ENCODE measurements at regions not wholly inside any gene's neighbourhood (a gene's known extent, or its start where the extent isn't known, plus 50 kb on each side); places are given as distances from the start of the nearest gene placed in this dataset.

- H3K4me1 Mint-ChIP-seq: no peaks in the 10 kb centered on the region
- no peak overlapping the region for H3K4me3 Mint-ChIP-seq
- TF ChIP-seq IRF1 (CRISPR knock-in tag; IDR thresholded peaks at IDR 0.05) (no peak), ZNF396 (CRISPR knock-in tag; IDR thresholded peaks at IDR 0.05; ENCODE audit: borderline replicate concordance) (no peak), ARID4B (CRISPR knock-in tag; IDR thresholded peaks at IDR 0.05; ENCODE audit: borderline replicate concordance) (no peak), ELF4 (CRISPR knock-in tag; IDR thresholded peaks at IDR 0.05; ENCODE audit: low read depth) (no peak), GABPB1 (CRISPR knock-in tag; IDR thresholded peaks at IDR 0.05) (no peak), NFATC4 (CRISPR knock-in tag; IDR thresholded peaks at IDR 0.05) (no peak), FOXK1 (CRISPR knock-in tag; IDR thresholded peaks at IDR 0.05) (no peak), NR1H2 (CRISPR knock-in tag; IDR thresholded peaks at IDR 0.05) (no peak), SMAD3 (CRISPR knock-in tag; IDR thresholded peaks at IDR 0.05; ENCODE audit: borderline replicate concordance) (no peak), GTF2I (CRISPR knock-in tag; conservative IDR thresholded peaks at IDR 0.05) (no peak)
- TF ChIP-seq, protein P1, sequence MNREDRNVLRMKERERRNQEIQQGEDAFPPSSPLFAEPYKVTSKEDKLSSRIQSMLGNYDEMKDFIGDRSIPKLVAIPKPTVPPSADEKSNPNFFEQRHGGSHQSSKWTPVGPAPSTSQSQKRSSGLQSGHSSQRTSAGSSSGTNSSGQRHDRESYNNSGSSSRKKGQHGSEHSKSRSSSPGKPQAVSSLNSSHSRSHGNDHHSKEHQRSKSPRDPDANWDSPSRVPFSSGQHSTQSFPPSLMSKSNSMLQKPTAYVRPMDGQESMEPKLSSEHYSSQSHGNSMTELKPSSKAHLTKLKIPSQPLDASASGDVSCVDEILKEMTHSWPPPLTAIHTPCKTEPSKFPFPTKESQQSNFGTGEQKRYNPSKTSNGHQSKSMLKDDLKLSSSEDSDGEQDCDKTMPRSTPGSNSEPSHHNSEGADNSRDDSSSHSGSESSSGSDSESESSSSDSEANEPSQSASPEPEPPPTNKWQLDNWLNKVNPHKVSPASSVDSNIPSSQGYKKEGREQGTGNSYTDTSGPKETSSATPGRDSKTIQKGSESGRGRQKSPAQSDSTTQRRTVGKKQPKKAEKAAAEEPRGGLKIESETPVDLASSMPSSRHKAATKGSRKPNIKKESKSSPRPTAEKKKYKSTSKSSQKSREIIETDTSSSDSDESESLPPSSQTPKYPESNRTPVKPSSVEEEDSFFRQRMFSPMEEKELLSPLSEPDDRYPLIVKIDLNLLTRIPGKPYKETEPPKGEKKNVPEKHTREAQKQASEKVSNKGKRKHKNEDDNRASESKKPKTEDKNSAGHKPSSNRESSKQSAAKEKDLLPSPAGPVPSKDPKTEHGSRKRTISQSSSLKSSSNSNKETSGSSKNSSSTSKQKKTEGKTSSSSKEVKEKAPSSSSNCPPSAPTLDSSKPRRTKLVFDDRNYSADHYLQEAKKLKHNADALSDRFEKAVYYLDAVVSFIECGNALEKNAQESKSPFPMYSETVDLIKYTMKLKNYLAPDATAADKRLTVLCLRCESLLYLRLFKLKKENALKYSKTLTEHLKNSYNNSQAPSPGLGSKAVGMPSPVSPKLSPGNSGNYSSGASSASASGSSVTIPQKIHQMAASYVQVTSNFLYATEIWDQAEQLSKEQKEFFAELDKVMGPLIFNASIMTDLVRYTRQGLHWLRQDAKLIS (CRISPR knock-in tag; IDR thresholded peaks at IDR 0.05; ENCODE audit: borderline replicate concordance): no peak
- TF ChIP-seq, protein P2, sequence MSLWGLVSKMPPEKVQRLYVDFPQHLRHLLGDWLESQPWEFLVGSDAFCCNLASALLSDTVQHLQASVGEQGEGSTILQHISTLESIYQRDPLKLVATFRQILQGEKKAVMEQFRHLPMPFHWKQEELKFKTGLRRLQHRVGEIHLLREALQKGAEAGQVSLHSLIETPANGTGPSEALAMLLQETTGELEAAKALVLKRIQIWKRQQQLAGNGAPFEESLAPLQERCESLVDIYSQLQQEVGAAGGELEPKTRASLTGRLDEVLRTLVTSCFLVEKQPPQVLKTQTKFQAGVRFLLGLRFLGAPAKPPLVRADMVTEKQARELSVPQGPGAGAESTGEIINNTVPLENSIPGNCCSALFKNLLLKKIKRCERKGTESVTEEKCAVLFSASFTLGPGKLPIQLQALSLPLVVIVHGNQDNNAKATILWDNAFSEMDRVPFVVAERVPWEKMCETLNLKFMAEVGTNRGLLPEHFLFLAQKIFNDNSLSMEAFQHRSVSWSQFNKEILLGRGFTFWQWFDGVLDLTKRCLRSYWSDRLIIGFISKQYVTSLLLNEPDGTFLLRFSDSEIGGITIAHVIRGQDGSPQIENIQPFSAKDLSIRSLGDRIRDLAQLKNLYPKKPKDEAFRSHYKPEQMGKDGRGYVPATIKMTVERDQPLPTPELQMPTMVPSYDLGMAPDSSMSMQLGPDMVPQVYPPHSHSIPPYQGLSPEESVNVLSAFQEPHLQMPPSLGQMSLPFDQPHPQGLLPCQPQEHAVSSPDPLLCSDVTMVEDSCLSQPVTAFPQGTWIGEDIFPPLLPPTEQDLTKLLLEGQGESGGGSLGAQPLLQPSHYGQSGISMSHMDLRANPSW (CRISPR knock-in tag; conservative IDR thresholded peaks at IDR 0.05; ENCODE audit: low read depth): no peak
- TF ChIP-seq, protein P3, sequence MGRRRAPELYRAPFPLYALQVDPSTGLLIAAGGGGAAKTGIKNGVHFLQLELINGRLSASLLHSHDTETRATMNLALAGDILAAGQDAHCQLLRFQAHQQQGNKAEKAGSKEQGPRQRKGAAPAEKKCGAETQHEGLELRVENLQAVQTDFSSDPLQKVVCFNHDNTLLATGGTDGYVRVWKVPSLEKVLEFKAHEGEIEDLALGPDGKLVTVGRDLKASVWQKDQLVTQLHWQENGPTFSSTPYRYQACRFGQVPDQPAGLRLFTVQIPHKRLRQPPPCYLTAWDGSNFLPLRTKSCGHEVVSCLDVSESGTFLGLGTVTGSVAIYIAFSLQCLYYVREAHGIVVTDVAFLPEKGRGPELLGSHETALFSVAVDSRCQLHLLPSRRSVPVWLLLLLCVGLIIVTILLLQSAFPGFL (CRISPR knock-in tag; IDR thresholded peaks at IDR 0.05; ENCODE audit: borderline replicate concordance): no peak
- TF ChIP-seq, protein P4, sequence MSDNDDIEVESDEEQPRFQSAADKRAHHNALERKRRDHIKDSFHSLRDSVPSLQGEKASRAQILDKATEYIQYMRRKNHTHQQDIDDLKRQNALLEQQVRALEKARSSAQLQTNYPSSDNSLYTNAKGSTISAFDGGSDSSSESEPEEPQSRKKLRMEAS (CRISPR knock-in tag; IDR thresholded peaks at IDR 0.05): no peak
- TF ChIP-seq, protein P5, sequence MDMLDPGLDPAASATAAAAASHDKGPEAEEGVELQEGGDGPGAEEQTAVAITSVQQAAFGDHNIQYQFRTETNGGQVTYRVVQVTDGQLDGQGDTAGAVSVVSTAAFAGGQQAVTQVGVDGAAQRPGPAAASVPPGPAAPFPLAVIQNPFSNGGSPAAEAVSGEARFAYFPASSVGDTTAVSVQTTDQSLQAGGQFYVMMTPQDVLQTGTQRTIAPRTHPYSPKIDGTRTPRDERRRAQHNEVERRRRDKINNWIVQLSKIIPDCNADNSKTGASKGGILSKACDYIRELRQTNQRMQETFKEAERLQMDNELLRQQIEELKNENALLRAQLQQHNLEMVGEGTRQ (CRISPR knock-in tag; IDR thresholded peaks at IDR 0.05): no peak
- H3K36me3 Mint-ChIP-seq: peaks cover 9% of the 10 kb centered on the region
- ChIA-PET POLR2A (no interaction called here), CTCF (no interaction called here)
- peaks cover 11% of the 10 kb centered on the region for H3K9me3 Mint-ChIP-seq
- DNase-seq (ENCODE audit: low spot score) (no peak), ATAC-seq (no peak)
- no peak overlapping the region for H3K27ac Mint-ChIP-seq
- H3K27me3 Mint-ChIP-seq (ENCODE audit: low read depth): no peaks in the 10 kb centered on the region
Observed at GRCh38 chrX:148228521-148228920, 247.4 kb downstream of the FMR1NB start.
